ENCODE measurements at regions not wholly inside any gene's neighbourhood (a gene's known extent, or its start where the extent isn't known, plus 50 kb on each side); places are given as distances from the start of the nearest gene placed in this dataset.

GRCh38 chr1:87702455-87702854 lies 373.8 kb downstream of the LMO4 start:
- no peak for TF ChIP-seq EZH2 (IDR thresholded peaks at IDR 0.05; ENCODE audit: borderline replicate concordance, low read length)
- TF ChIP-seq, protein P1, sequence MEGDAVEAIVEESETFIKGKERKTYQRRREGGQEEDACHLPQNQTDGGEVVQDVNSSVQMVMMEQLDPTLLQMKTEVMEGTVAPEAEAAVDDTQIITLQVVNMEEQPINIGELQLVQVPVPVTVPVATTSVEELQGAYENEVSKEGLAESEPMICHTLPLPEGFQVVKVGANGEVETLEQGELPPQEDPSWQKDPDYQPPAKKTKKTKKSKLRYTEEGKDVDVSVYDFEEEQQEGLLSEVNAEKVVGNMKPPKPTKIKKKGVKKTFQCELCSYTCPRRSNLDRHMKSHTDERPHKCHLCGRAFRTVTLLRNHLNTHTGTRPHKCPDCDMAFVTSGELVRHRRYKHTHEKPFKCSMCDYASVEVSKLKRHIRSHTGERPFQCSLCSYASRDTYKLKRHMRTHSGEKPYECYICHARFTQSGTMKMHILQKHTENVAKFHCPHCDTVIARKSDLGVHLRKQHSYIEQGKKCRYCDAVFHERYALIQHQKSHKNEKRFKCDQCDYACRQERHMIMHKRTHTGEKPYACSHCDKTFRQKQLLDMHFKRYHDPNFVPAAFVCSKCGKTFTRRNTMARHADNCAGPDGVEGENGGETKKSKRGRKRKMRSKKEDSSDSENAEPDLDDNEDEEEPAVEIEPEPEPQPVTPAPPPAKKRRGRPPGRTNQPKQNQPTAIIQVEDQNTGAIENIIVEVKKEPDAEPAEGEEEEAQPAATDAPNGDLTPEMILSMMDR (conservative IDR thresholded peaks at IDR 0.05 in 1 of 2, IDR thresholded peaks at IDR 0.05 in 1 of 2; ENCODE audit: extremely low read depth in 1 of 2, insufficient read depth in 1 of 2, low read depth in 1 of 2, low read length in 2 of 2) = no peak
